ENCODE measurements at regions not wholly inside any gene's neighbourhood (a gene's known extent, or its start where the extent isn't known, plus 50 kb on each side); places are given as distances from the start of the nearest gene placed in this dataset.

DNA sequence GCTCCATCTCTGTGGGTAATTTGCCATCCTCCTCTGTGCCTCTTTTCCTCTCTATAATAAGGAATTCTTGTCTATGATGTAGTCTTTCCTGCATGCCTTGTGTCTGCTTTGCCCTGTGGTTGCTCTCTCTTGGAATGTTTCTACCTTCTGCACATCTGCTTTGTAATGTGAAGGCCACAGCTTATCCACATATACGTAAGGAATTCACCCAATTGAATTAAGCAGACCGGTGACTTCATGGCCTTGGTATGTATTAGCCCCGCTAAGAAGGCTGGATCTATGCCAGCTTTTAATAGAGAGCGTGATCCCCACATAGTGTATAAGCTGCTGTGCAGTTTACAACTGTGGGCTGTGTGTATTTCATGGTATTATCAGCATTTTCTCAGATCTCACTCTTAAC is 274.7 kb downstream of the RNF144A start:
- no peak overlapping the region for H3K4me2 ChIP-seq (ENCODE audit: low read depth, low read length)
- H3K27ac ChIP-seq (ENCODE audit: low read length): no peak overlapping the region
- no peak for TF ChIP-seq EZH2 (optimal IDR thresholded peaks at IDR 0.05; ENCODE audit: low read depth, low read length)
- TF ChIP-seq EZH2phosphoT487 (IDR thresholded peaks at IDR 0.05; ENCODE audit: low read length): no peak
- TF ChIP-seq, protein P1, sequence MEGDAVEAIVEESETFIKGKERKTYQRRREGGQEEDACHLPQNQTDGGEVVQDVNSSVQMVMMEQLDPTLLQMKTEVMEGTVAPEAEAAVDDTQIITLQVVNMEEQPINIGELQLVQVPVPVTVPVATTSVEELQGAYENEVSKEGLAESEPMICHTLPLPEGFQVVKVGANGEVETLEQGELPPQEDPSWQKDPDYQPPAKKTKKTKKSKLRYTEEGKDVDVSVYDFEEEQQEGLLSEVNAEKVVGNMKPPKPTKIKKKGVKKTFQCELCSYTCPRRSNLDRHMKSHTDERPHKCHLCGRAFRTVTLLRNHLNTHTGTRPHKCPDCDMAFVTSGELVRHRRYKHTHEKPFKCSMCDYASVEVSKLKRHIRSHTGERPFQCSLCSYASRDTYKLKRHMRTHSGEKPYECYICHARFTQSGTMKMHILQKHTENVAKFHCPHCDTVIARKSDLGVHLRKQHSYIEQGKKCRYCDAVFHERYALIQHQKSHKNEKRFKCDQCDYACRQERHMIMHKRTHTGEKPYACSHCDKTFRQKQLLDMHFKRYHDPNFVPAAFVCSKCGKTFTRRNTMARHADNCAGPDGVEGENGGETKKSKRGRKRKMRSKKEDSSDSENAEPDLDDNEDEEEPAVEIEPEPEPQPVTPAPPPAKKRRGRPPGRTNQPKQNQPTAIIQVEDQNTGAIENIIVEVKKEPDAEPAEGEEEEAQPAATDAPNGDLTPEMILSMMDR (IDR thresholded peaks at IDR 0.05; ENCODE audit: low read length): no peak
- H3K79me2 ChIP-seq (ENCODE audit: low read length): no peaks in the 10 kb centered on the region
- no peaks in the 10 kb centered on the region for H3K4me1 ChIP-seq (ENCODE audit: low read length)
- no peaks in the 10 kb centered on the region for H4K20me1 ChIP-seq (ENCODE audit: insufficient read depth, low read length)
- no peaks in the 10 kb centered on the region; the same call in 1 of the 2 replicates for H3K9me3 ChIP-seq (replicated peaks; ENCODE audit: insufficient read depth, low read length)
- H3K4me3 ChIP-seq (ENCODE audit: low read length): no peak overlapping the region
- DNase-seq: no peak
- H3K9me2 ChIP-seq (replicated peaks; ENCODE audit: insufficient read depth, low read length): no peaks in the 10 kb centered on the region
- H2AFZ ChIP-seq (ENCODE audit: low read length): no peak overlapping the region
- no peaks in the 10 kb centered on the region for H3F3A ChIP-seq (ENCODE audit: insufficient read depth, low read length)
- no peak overlapping the region for H3K9ac ChIP-seq (ENCODE audit: low read length)
- no peaks in the 10 kb centered on the region for H3K27me3 ChIP-seq (replicated peaks; ENCODE audit: insufficient read depth, low read length)
- H3K36me3 ChIP-seq (replicated peaks; ENCODE audit: insufficient read depth, low read length): no peaks in the 10 kb centered on the region

DNA sequence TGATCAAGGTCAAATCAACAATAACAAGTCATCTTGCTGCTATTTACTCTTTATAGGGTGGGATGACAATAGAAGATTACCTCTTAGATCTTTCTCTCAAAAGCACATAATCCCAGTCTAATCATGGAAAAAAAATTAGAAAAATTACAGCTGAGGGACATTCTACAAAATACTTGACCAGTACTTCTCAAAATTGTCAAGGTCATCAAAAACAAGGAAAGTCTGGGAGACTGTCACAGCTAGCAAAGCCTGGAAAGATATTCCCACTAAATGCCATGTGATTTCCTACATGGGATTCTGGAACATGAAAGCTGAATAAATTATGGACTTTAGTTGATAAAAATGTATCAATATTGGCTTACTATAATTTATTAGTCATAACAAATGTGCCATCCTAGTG is 276.2 kb downstream of the RNF144A start:
- no peak overlapping the region for H2AFZ ChIP-seq (ENCODE audit: low read length)
- H3K27me3 ChIP-seq (replicated peaks; ENCODE audit: insufficient read depth, low read length): no peaks in the 10 kb centered on the region
- DNase-seq: no peak
- H3K4me1 ChIP-seq (ENCODE audit: low read length): no peaks in the 10 kb centered on the region
- H3K9me2 ChIP-seq (replicated peaks; ENCODE audit: insufficient read depth, low read length): no peaks in the 10 kb centered on the region
- no peaks in the 10 kb centered on the region; the same call in 1 of the 2 replicates for H3K9me3 ChIP-seq (replicated peaks; ENCODE audit: insufficient read depth, low read length)
- H3K27ac ChIP-seq (ENCODE audit: low read length): no peak overlapping the region
- no peaks in the 10 kb centered on the region for H3F3A ChIP-seq (ENCODE audit: insufficient read depth, low read length)
- no peaks in the 10 kb centered on the region for H4K20me1 ChIP-seq (ENCODE audit: insufficient read depth, low read length)
- TF ChIP-seq, protein P1 (IDR thresholded peaks at IDR 0.05; ENCODE audit: low read length): no peak
- no peak for TF ChIP-seq EZH2 (optimal IDR thresholded peaks at IDR 0.05; ENCODE audit: low read depth, low read length)
- no peak for TF ChIP-seq EZH2phosphoT487 (IDR thresholded peaks at IDR 0.05; ENCODE audit: low read length)
- H3K36me3 ChIP-seq (replicated peaks; ENCODE audit: insufficient read depth, low read length): no peaks in the 10 kb centered on the region
- no peak overlapping the region for H3K4me3 ChIP-seq (ENCODE audit: low read length)
- H3K9ac ChIP-seq (ENCODE audit: low read length): no peak overlapping the region
- H3K79me2 ChIP-seq (ENCODE audit: low read length): no peaks in the 10 kb centered on the region
- H3K4me2 ChIP-seq (ENCODE audit: low read depth, low read length): no peak overlapping the region

DNA sequence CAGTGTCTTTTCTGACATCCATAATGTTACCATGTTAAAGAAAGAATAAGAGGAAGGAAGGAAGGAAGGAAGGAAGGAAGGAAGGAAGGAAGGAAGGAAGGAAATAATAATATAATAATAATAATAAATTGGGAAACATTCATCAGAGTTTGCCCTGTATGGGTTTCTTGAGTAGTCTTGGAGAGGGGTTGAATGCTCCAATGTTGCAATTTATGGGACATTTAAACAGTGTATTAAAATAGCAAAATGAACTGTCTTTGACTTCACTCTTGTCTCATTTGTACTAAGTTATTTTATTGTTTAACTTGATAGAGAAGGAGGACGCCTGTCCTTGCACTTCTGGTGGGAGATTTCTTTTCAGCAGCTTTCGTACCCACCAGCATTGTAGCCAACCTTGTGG is 277.7 kb downstream of the RNF144A start:
- H2AFZ ChIP-seq (ENCODE audit: low read length): no peak overlapping the region
- no peak overlapping the region for H3K27ac ChIP-seq (ENCODE audit: low read length)
- H3K36me3 ChIP-seq (replicated peaks; ENCODE audit: insufficient read depth, low read length): no peaks in the 10 kb centered on the region
- H3K27me3 ChIP-seq (replicated peaks; ENCODE audit: insufficient read depth, low read length): no peaks in the 10 kb centered on the region
- H4K20me1 ChIP-seq (ENCODE audit: insufficient read depth, low read length): no peaks in the 10 kb centered on the region
- no peak for DNase-seq
- no peaks in the 10 kb centered on the region; the same call in 1 of the 2 replicates for H3K9me3 ChIP-seq (replicated peaks; ENCODE audit: insufficient read depth, low read length)
- no peak overlapping the region for H3K4me2 ChIP-seq (ENCODE audit: low read depth, low read length)
- H3K9ac ChIP-seq (ENCODE audit: low read length): no peak overlapping the region
- H3K4me3 ChIP-seq (ENCODE audit: low read length): no peak overlapping the region
- H3K79me2 ChIP-seq (ENCODE audit: low read length): no peaks in the 10 kb centered on the region
- TF ChIP-seq EZH2 (optimal IDR thresholded peaks at IDR 0.05; ENCODE audit: low read depth, low read length) (no peak), EZH2phosphoT487 (IDR thresholded peaks at IDR 0.05; ENCODE audit: low read length) (no peak)
- TF ChIP-seq, protein P1 (IDR thresholded peaks at IDR 0.05; ENCODE audit: low read length): no peak
- H3K4me1 ChIP-seq (ENCODE audit: low read length): no peaks in the 10 kb centered on the region
- H3F3A ChIP-seq (ENCODE audit: insufficient read depth, low read length): no peaks in the 10 kb centered on the region
- H3K9me2 ChIP-seq (replicated peaks; ENCODE audit: insufficient read depth, low read length): no peaks in the 10 kb centered on the region
